ENCODE measurements at regions not wholly inside any gene's neighbourhood (a gene's known extent, or its start where the extent isn't known, plus 50 kb on each side); places are given as distances from the start of the nearest gene placed in this dataset.

GRCh38 chr20:40603057-40603651, 85.9 kb downstream of the MAFB start:
- WGBS (ENCODE audit: insufficient coverage), result 90% methylated on average over 2 of the region's 3 CpGs
- Histone ChIP-seq H3K79me2 (ENCODE audit: insufficient read depth, low read length) (no peaks in the 10 kb centered on the region), H3K4me2 (replicated peaks; ENCODE audit: extremely low read depth, low read length, poor library complexity, severe bottlenecking) (no peak overlapping the region), H3K9me3 (replicated peaks in 1 of 2; ENCODE audit: control insufficient read depth in 1 of 2, insufficient read depth in 1 of 2, low read length in 2 of 2) (peaks cover 0 to 9% of the 10 kb centered on the region in 2 donors), H3K27ac (ENCODE audit: low read depth in 1 of 2, low read length in 2 of 2) (no peak overlapping the region), H2AFZ (ENCODE audit: insufficient read depth, low read depth, low read length, poor library complexity, severe bottlenecking) (no peak overlapping the region), H4K20me1 (ENCODE audit: insufficient read depth, low read length) (no peaks in the 10 kb centered on the region), H3K27me3 (ENCODE audit: control insufficient read depth in 2 of 2, insufficient read depth in 2 of 2, low read length in 2 of 2) (peaks cover 13 to 18% of the 10 kb centered on the region in 2 donors), H3K4me3 (replicated peaks in 1 of 3; ENCODE audit: low read depth in 2 of 3, low read length in 3 of 3) (no peak overlapping the region), H3K36me3 (replicated peaks in 1 of 2; ENCODE audit: control insufficient read depth in 1 of 2, insufficient read depth in 2 of 2, low read length in 2 of 2) (no peaks in the 10 kb centered on the region), H3K9ac (ENCODE audit: insufficient read depth, low read length, poor library complexity, severe bottlenecking) (no peak overlapping the region), H3K4me1 (ENCODE audit: control insufficient read depth in 1 of 2, insufficient read depth in 2 of 2, low read length in 2 of 2) (no peaks in the 10 kb centered on the region)
- no peak overlapping the region for H3K4me3 Mint-ChIP-seq
- H3K9me3 Mint-ChIP-seq, result peaks cover 6 to 15% (median 11%) of the 10 kb centered on the region in 7 donors
- TF ChIP-seq, protein P1, sequence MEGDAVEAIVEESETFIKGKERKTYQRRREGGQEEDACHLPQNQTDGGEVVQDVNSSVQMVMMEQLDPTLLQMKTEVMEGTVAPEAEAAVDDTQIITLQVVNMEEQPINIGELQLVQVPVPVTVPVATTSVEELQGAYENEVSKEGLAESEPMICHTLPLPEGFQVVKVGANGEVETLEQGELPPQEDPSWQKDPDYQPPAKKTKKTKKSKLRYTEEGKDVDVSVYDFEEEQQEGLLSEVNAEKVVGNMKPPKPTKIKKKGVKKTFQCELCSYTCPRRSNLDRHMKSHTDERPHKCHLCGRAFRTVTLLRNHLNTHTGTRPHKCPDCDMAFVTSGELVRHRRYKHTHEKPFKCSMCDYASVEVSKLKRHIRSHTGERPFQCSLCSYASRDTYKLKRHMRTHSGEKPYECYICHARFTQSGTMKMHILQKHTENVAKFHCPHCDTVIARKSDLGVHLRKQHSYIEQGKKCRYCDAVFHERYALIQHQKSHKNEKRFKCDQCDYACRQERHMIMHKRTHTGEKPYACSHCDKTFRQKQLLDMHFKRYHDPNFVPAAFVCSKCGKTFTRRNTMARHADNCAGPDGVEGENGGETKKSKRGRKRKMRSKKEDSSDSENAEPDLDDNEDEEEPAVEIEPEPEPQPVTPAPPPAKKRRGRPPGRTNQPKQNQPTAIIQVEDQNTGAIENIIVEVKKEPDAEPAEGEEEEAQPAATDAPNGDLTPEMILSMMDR (IDR thresholded peaks at IDR 0.05), result no peak
- no peak overlapping the region for H3K27ac Mint-ChIP-seq
- H3K36me3 Mint-ChIP-seq, result no peaks in the 10 kb centered on the region
- no peak for DNase-seq
- intact Hi-C loops (cut with micrococcal nuclease), result no loop called here
- peaks cover 10 to 35% (median 13%) of the 10 kb centered on the region in 3 donors for H3K27me3 Mint-ChIP-seq (ENCODE audit: low read depth in 3 of 3)
- peaks cover 5% of the 10 kb centered on the region for H3K4me1 Mint-ChIP-seq

DNA sequence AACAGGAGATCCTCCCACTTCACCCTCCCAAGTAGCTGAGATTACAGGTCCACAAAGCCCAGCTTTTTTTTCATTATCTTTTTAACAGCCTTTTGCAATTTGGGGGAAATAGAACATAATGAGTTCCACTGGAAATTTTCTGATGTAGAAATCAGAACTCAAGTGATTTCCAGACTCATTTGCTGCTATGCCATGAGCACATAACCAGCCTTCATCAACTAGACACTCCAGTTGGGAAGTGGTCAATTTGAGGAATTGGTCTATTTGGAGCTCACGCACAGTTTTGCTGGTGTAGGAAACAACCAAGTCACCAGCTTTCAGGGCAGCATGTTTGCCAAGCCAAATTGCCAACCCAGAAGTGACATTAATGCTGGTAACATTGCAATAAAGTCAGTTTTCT, 86.7 kb downstream of the MAFB start:
- Histone ChIP-seq H4K20me1 (ENCODE audit: insufficient read depth, low read length) (no peaks in the 10 kb centered on the region), H3K36me3 (replicated peaks in 1 of 2; ENCODE audit: control insufficient read depth in 1 of 2, insufficient read depth in 2 of 2, low read length in 2 of 2) (no peaks in the 10 kb centered on the region), H3K4me2 (replicated peaks; ENCODE audit: extremely low read depth, low read length, poor library complexity, severe bottlenecking) (no peak overlapping the region), H3K9me3 (replicated peaks in 1 of 2; ENCODE audit: control insufficient read depth in 1 of 2, insufficient read depth in 1 of 2, low read length in 2 of 2) (peaks cover 0 to 9% of the 10 kb centered on the region in 2 donors), H3K27ac (ENCODE audit: low read depth in 1 of 2, low read length in 2 of 2) (no peak overlapping the region), H3K9ac (ENCODE audit: insufficient read depth, low read length, poor library complexity, severe bottlenecking) (no peak overlapping the region), H3K4me1 (ENCODE audit: control insufficient read depth in 1 of 2, insufficient read depth in 2 of 2, low read length in 2 of 2) (no peaks in the 10 kb centered on the region), H3K79me2 (ENCODE audit: insufficient read depth, low read length) (no peaks in the 10 kb centered on the region), H3K27me3 (ENCODE audit: control insufficient read depth in 2 of 2, insufficient read depth in 2 of 2, low read length in 2 of 2) (peaks cover 10 to 12% of the 10 kb centered on the region in 2 donors), H3K4me3 (replicated peaks in 1 of 3; ENCODE audit: low read depth in 2 of 3, low read length in 3 of 3) (no peak overlapping the region), H2AFZ (ENCODE audit: insufficient read depth, low read depth, low read length, poor library complexity, severe bottlenecking) (no peak overlapping the region)
- no peak for DNase-seq
- Mint-ChIP-seq H3K27me3 (ENCODE audit: low read depth in 3 of 3) (peaks cover 8 to 32% (median 13%) of the 10 kb centered on the region in 3 donors), H3K27ac (no peak overlapping the region), H3K36me3 (no peaks in the 10 kb centered on the region), H3K9me3 (peaks cover 6 to 16% (median 11%) of the 10 kb centered on the region in 7 donors), H3K4me1 (peaks cover 5% of the 10 kb centered on the region), H3K4me3 (no peak overlapping the region)
- intact Hi-C loops (cut with micrococcal nuclease), result no loop called here
- TF ChIP-seq, protein P1 (IDR thresholded peaks at IDR 0.05), result no peak
- 100% methylated on average over 1 of the region's 1 CpG for WGBS (ENCODE audit: insufficient coverage)
